K562 (cell line): ENCODE measurements at regions not wholly inside any gene's neighbourhood (a gene's known extent, or its start where the extent isn't known, plus 50 kb on each side); places are given as distances from the start of the nearest gene placed in this dataset.

Experiments
- ATAC-seq: fragments of 200-7000 bp; cut with Tn5 transposase; 3 replicates; pipeline ENCODE4 v1.9.1; 2020; ENCODE audit warnings: moderate library complexity
- BruUV-seq: library from RNA; stranded (reverse); fragments of 400-500 nt; replicated peaks from 2 replicates; lab custom pipeline; 2021; lab: Mats Ljungman, UMichigan
- CTCF ChIA-PET: fragments of 300-600 bp; formaldehyde crosslinking; extraction: SDS; loops from one replicate; lab custom pipeline; 2021; ENCODE audit warnings: low intra/inter-chr PET ratio; lab: Yijun Ruan, JAX
- POLR2A ChIA-PET: fragments of 300-600, 350-650 bp; sonication (Branson Sonifier 250); formaldehyde crosslinking; extraction: SDS; loops from one replicate; lab custom pipeline; 2021; ENCODE audit warnings: antibody characterized with exemption, inconsistent platforms; lab: Yijun Ruan, JAX
- DNase-seq, 4 experiments: peaks; one replicate each; pipeline versions ENCODE4 v3.0.0 to v3.0.0-alpha.2; 2011 to 2018; ENCODE audit warnings: low spot score in 3 of 4, mixed read lengths in 3 of 4; ENCODE audit errors: extremely low read depth in 1 of 4
- FAIRE-seq: peaks from 2 replicates; lab custom pipeline; 2011; peaks lifted over from hg19 to GRCh38; lab: Jason Lieb, UNC
- H2AFZ ChIP-seq: 2 replicates; pipeline ENCODE4 v1.6.0; 2011; ENCODE audit warnings: low read depth, low read length, control low read depth, inconsistent platforms
- H3K27ac ChIP-seq: fragments of 200-600 bp; 3 replicates; pipeline ENCODE4 v1.8.0; 2011; ENCODE audit warnings: low read depth, mild to moderate bottlenecking, control low read depth, inconsistent platforms, low read length, moderate library complexity, mixed read lengths; ENCODE audit errors: extremely low read depth
- H3K27me3 ChIP-seq, 2 experiments: fragments of 300-600 bp in 1 of 2; 2 replicates in 1 of 2; 3 replicates in 1 of 2; pipeline versions ENCODE4 v1.6.0 to v1.8.0; 2011; ENCODE audit warnings: inconsistent platforms in 2 of 2, low read length in 2 of 2, mild to moderate bottlenecking in 1 of 2, mixed read lengths in 1 of 2, moderate library complexity in 1 of 2; ENCODE audit not compliant: control insufficient read depth in 2 of 2, insufficient read depth in 2 of 2
- H3K36me3 ChIP-seq: fragments of 300-600 bp; 3 replicates; pipeline ENCODE4 v1.8.0; 2011; ENCODE audit warnings: mild to moderate bottlenecking, low read length, inconsistent platforms; ENCODE audit not compliant: control insufficient read depth, insufficient read depth
- H3K4me1 ChIP-seq, 2 experiments: fragments of 200-600 bp in 1 of 2; replicated peaks in 1 of 2; 2 replicates in 1 of 2; 3 replicates in 1 of 2; pipeline versions ENCODE4 v1.5.1 to v1.8.0; 2011; ENCODE audit warnings: inconsistent platforms in 2 of 2, low read length in 2 of 2, mild to moderate bottlenecking in 1 of 2, mixed read lengths in 1 of 2, moderate library complexity in 1 of 2; ENCODE audit not compliant: control insufficient read depth in 2 of 2, insufficient read depth in 2 of 2
- H3K4me2 ChIP-seq: 2 replicates; pipeline ENCODE4 v1.6.1; 2011; ENCODE audit warnings: low read length, control low read depth, inconsistent platforms, mixed read lengths; ENCODE audit not compliant: insufficient read depth
- H3K4me3 ChIP-seq: fragments of 200-600 bp; sonication (generic), shearing (Covaris generic); 2 replicates; pipeline ENCODE4 v1.5.1; 2016; ENCODE audit warnings: control low read depth, inconsistent platforms
- H3K79me2 ChIP-seq: fragments of 200-600 bp; 3 replicates; pipeline ENCODE4 v1.8.0; 2011; ENCODE audit warnings: low read length, inconsistent platforms; ENCODE audit not compliant: control insufficient read depth, insufficient read depth
- H3K9ac ChIP-seq, 2 experiments: 2 replicates each; pipeline versions ENCODE4 v1.6.0 to v1.6.1; 2011; ENCODE audit warnings: low read depth in 2 of 2, low read length in 2 of 2, control low read depth in 1 of 2, inconsistent platforms in 1 of 2, mild to moderate bottlenecking in 1 of 2, mixed read lengths in 1 of 2; ENCODE audit not compliant: insufficient read depth in 1 of 2
- H3K9me1 ChIP-seq: one replicate; pipeline ENCODE4 v1.6.0; 2011; ENCODE audit warnings: inconsistent platforms, mild to moderate bottlenecking, low read length, moderate library complexity; ENCODE audit not compliant: control insufficient read depth, insufficient read depth
- H3K9me3 ChIP-seq: replicated peaks from 2 replicates; pipeline ENCODE4 v1.5.1; 2011; ENCODE audit warnings: low read depth, low read length, inconsistent platforms; ENCODE audit not compliant: control insufficient read depth, insufficient read depth
- H4K20me1 ChIP-seq: replicated peaks from 2 replicates; pipeline ENCODE4 v1.6.1; 2011; ENCODE audit warnings: low read length, inconsistent platforms, mixed read lengths; ENCODE audit not compliant: control insufficient read depth, insufficient read depth
- ETV6 ChIP-seq, 3 experiments: fragments of 150-350 bp in 1 of 3; sonication (generic) in 1 of 3; formaldehyde crosslinking in 1 of 3; IDR thresholded peaks; 2 replicates each; pipeline versions ENCODE4 v1.6.1 to v1.8.0; 2014 to 2022; ENCODE audit warnings: borderline replicate concordance in 2 of 3, low read depth in 2 of 3, antibody characterized with exemption in 1 of 3, low read length in 1 of 3, mild to moderate bottlenecking in 1 of 3, missing genetic modification reagents in 1 of 3
- HNRNPUL1 ChIP-seq: fragments of 200-400 bp; formaldehyde crosslinking; IDR thresholded peaks from 2 replicates; pipeline ENCODE4 v1.6.1; 2017; ENCODE audit warnings: low read length
- HSF4 ChIP-seq: fragments of 250-450 bp; sonication (Bioruptor Pico); IDR thresholded peaks from 2 replicates; pipeline ENCODE4 v2.1.2; 2022; ENCODE audit warnings: mild to moderate bottlenecking, moderate library complexity, borderline replicate concordance
- LEF1 ChIP-seq: fragments of 450-650 bp; IDR thresholded peaks from 2 replicates; pipeline ENCODE4 v1.6.1; 2016; ENCODE audit warnings: mild to moderate bottlenecking
- PYGO2 ChIP-seq: fragments of 450-650 bp; IDR thresholded peaks from 2 replicates; pipeline ENCODE4 v1.6.1; 2016; ENCODE audit warnings: mild to moderate bottlenecking, missing genetic modification characterization, moderate library complexity, missing compliant biosample characterization
- RUNX1 ChIP-seq: sonication (generic); IDR thresholded peaks from 2 replicates; pipeline ENCODE4 v1.6.1; 2016; ENCODE audit warnings: antibody characterized with exemption, low read depth
- ZFP30 ChIP-seq: fragments of 250-450 bp; sonication (Bioruptor Pico); IDR thresholded peaks from 2 replicates; pipeline ENCODE4 v1.8.0; 2022; ENCODE audit warnings: moderate library complexity, mild to moderate bottlenecking, inconsistent platforms, borderline replicate concordance
- WGBS: fragments of 100-300 bp; shearing (Covaris generic); methylation state at CpG from one replicate; pipeline ENCODE4 v1.1.6; 2016; ENCODE audit warnings: low coverage, mixed read lengths; ENCODE audit not compliant: insufficient coverage; ENCODE audit errors: missing lambda C conversion rate; 5-methylcytosine and 5-hydroxymethylcytosine counted together
- in situ Hi-C: fragments of 300-500 bp; cut with MboI; formaldehyde crosslinking; loops from 4 replicates; pipeline ENCODE4 v1.15.0; 2018; ENCODE audit warnings: inconsistent platforms, mixed read lengths
- intact Hi-C: fragments of 100-400 bp; cut with micrococcal nuclease; formaldehyde crosslinking; loops from 2 replicates; pipeline ENCODE4 v1.14.2; 2022
- TF ChIP-seq, protein P1 (sequence below), 2 experiments: fragments of 450-650 bp; IDR thresholded peaks; 2 replicates each; pipeline ENCODE4 v1.6.1; 2016

- no peaks in the 10 kb centered on the region for H3K27me3 ChIP-seq
- H3K4me3 ChIP-seq: no peak overlapping the region
- BruUV-seq: no TSS peak
- no peaks in the 10 kb centered on the region for H3K9me3 ChIP-seq
- TF ChIP-seq, protein P1, sequence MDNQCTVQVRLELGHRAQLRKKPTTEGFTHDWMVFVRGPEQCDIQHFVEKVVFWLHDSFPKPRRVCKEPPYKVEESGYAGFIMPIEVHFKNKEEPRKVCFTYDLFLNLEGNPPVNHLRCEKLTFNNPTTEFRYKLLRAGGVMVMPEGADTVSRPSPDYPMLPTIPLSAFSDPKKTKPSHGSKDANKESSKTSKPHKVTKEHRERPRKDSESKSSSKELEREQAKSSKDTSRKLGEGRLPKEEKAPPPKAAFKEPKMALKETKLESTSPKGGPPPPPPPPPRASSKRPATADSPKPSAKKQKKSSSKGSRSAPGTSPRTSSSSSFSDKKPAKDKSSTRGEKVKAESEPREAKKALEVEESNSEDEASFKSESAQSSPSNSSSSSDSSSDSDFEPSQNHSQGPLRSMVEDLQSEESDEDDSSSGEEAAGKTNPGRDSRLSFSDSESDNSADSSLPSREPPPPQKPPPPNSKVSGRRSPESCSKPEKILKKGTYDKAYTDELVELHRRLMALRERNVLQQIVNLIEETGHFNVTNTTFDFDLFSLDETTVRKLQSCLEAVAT (IDR thresholded peaks at IDR 0.05): no peak
- no peak for TF ChIP-seq PYGO2 (tag)
- no peak for TF ChIP-seq ETV6 (IDR thresholded peaks at IDR 0.05; ENCODE audit: borderline replicate concordance in 1 of 2, low read depth in 2 of 2, low read length in 1 of 2)
- TF ChIP-seq ETV6 (CRISPR knock-in tag; IDR thresholded peaks at IDR 0.05; ENCODE audit: borderline replicate concordance): no peak
- no peak for TF ChIP-seq RUNX1
- TF ChIP-seq ZFP30 (CRISPR knock-in tag): no peak
- TF ChIP-seq HSF4 (CRISPR knock-in tag): no peak
- TF ChIP-seq LEF1: no peak
- no peak for TF ChIP-seq HNRNPUL1
- in situ Hi-C loops: no loop called here
- H2AFZ ChIP-seq: no peak overlapping the region
- DNase-seq: no peak
- FAIRE-seq: no peak
- H3K4me2 ChIP-seq: no peak overlapping the region
- H4K20me1 ChIP-seq: no peaks in the 10 kb centered on the region
- H3K9me1 ChIP-seq: no peaks in the 10 kb centered on the region
- intact Hi-C loops: loop anchor here (10.0 kb wide), 1 partner anchor 1651 kb away; the partner anchor contains the start of gene CNOT4
- no peaks in the 10 kb centered on the region for H3K36me3 ChIP-seq
- no peak for ATAC-seq
- ChIA-PET POLR2A (interaction anchor here (0.6 kb wide), 1 partner anchor 78 kb away, joined by 3 read pairs; no protein-coding TSS in a partner anchor), CTCF (no interaction called here)
- 2% methylated on average over 3 of the region's 3 CpGs for WGBS
- H3K79me2 ChIP-seq: no peaks in the 10 kb centered on the region
- H3K27ac ChIP-seq: no peak overlapping the region
- no peaks in the 10 kb centered on the region for H3K4me1 ChIP-seq
- no peak overlapping the region for H3K9ac ChIP-seq
Observed at GRCh38 chr7:137165786-137166185, 177.7 kb downstream of the PTN start.
